NCI-H1436 treated with DMSO at 0.1 percent for 48 hours (cell line): ENCODE measurements at regions not wholly inside any gene's neighbourhood (a gene's known extent, or its start where the extent isn't known, plus 50 kb on each side); places are given as distances from the start of the nearest gene placed in this dataset.
"Not testable (repeated sequence)": the region's sequence is repeated elsewhere in the genome, so short reads cannot be mapped to it uniquely, and the experiment has no call there.

ENCODE experiments used
- DNase-seq: peaks from one replicate; lab custom pipeline; 2025; lab: John Stamatoyannopoulos, UW

- no peak for DNase-seq
Measured at GRCh38 chr6:74631564-74631963, 574.3 kb downstream of the COL12A1 start.

DNA sequence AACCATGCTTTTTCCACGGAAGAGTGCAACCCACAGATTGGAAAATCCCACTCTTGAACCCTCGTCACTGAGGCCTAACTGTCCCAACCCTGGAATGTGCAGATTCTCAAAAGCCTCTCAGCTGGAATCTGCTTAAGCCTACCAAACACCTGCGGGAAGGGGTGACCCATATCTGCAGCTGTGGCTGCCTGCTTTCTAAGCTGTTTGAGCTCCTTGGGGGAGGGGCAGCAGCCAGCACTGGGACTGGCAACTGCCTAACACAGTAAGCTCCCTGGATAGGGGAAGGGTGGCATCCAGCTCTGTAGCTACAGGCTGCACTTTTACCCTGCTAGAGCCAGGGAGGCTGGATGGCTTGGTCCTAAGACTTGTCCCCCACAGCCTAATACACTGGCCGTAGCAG is 579.6 kb downstream of the COL12A1 start:
- DNase-seq = no peak

GRCh38 chr6:74623027-74623426 is 582.8 kb downstream of the COL12A1 start:
- DNase-seq = no peak

DNA sequence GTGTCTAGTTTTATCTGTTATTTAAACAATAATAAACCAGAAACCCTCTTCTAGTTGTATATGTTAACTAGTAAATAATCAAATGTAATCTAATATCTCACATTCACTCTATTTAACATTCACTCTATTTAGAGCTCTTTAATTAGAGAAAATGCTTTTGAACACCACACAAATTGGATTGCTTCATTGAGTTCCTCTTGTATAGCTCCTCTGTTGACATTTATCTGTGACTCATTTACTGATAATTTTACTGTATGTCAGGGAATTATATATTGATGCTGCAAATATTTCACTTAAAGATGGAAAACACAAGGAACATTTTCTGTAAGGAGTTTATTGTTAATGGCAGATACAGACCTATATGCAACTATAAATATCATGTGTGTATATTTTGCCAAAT is 594.6 kb downstream of the COL12A1 start:
- DNase-seq = no peak

GRCh38 chr6:74610352-74610751 is 595.5 kb downstream of the COL12A1 start:
- no peak for DNase-seq

DNA sequence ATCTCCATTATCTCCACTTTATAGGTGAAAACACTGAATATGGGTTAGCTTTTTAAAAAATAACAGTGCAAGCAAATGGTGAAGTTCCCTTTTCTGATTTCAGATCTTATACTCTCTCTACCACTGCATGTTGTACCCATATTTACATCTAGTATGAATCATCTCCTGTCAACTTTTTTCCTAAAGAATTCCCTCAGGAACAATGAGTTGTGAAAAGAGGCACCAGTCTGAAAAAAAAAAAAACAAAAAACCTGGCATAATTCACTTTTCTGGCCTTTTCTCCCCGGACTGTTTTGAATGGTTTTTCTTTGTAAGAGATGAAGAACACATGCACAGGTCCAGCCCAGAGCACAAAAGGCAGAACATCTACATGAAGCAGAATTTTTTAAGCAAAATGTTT is 596.0 kb downstream of the COL12A1 start:
- DNase-seq = no peak

DNA sequence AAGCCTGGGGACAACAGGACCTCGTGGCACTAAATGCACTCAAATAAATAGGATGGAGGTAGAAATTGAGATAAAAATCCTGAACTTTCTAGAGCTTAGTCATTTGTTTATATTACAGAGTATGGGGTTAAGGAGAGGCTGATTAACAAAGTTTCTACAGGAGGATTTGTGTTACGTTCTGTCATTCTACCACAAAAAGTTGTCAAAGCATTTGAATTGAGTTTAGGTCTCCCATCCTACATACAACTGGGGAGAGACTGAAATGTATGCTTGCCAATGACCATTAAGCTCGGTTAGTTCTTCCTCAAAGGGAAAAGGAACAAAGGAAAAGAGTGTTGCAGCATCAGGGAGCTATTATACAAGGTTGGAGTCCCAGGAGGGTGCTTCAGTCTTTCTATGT is 597.9 kb downstream of the COL12A1 start:
- DNase-seq = no peak

GRCh38 chr6:74607468-74607867 is 598.4 kb downstream of the COL12A1 start:
- DNase-seq = no peak

DNA sequence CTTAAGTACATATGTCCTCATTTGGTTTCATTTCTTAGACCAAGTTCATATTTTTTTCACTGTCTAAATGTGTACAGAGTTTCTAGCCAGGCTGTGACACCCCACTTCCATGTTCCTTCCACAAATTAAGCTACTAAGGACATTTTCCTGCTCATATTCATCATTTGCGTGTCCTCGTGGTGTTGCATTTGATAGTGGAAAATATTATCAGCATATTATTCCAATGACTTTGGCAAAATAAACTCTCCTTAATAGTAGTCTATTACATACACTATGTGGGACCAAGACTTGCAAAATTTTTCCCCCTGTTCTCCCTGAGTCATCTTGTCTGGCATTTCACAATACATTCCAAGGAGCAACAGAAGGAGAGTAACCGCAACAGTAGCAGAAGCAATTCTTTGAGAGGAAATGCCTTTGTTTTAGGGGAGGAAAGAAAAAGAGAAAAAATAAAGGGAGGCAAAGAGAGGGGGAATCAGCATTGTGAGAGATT is 599.2 kb downstream of the COL12A1 start:
- no peak for DNase-seq

- DNase-seq = no peak
Measured at GRCh38 chr6:74605922-74606581, 599.8 kb downstream of the COL12A1 start.

DNA sequence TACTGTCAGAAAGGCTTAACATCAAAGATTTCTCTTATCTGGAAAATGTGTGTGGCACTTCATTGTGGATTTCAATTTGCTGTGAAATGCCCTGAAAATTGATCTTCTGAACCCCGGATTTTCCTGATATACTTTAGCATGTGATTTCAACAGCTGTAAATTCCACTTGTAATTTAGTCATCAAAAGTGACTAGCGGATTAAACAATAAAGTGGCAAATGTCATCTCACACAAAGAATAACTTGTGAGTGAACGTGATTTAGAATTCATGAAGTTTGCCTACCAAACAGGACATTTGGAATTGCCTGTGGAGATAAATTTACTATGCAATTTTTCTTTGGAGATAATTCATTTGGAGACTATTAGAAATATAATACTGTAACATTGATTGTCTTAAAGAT is 601.6 kb downstream of the COL12A1 start:
- no peak for DNase-seq

DNA sequence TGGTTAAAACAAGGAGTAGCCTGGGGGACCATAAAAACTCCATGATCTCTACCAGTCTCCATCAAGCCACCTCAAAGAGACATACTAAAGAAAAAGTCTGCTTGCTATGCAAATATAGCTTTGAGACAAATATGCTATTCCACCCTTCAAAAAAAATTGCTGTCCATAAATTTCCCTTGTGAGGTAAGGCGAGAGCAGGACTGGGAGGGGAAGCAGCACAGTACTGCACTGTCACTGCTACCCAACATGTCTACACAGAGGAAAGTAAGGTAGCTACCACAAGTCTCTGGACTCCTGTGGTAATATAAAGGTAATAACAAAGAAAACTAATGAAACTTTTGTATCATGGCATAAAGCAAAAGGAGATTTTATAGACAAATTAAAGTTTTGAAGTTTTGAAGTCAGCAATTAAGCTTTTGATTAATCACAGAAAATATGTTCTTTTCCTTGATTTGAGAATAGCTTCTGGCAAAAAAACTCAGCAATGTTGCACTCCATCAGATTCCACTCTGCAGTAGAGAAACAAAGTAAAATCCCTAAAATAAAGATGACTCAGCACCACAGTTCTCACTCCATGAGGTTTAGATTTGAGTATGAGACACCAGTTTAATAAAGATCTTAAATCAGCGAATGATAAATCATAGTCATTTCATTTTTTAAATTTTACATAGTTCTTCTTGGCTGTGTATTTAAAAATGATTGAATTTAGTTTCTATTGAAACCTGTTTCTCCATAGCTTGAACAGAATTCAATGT is 602.4 kb downstream of the COL12A1 start:
- DNase-seq = no peak

- DNase-seq = no peak
Measured at GRCh38 chr6:74602206-74602605, 603.6 kb downstream of the COL12A1 start.

- DNase-seq = no peak
Measured at GRCh38 chr6:74598462-74599393, 607.1 kb downstream of the COL12A1 start.

DNA sequence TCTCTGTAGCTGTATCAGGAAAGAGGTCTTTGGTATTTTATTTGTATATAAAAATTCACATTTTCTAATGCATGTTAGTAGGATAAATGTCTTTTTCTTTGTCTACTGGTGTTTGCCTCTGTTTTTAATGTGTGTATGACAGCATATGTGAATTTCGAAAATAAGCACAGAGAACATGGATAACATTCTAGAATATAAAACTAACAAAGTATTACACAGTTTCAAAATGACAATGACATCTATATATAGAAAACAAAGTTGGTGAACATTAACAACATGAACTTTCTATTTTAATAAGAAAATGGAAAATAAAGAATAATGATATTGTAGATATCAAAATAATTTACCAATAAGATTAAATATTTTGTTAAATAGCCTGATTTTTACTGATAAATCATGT is 608.0 kb downstream of the COL12A1 start:
- no peak for DNase-seq

GRCh38 chr6:74597266-74597665 is 608.6 kb downstream of the COL12A1 start:
- DNase-seq = no peak

- DNase-seq = no peak
Measured at GRCh38 chr6:74596588-74596987, 609.3 kb downstream of the COL12A1 start.

- not testable (repeated sequence) for DNase-seq
Measured at GRCh38 chr6:74594350-74594749, 611.5 kb downstream of the COL12A1 start.

- DNase-seq = no peak
Measured at GRCh38 chr6:74588094-74588832, 617.6 kb downstream of the COL12A1 start.

DNA sequence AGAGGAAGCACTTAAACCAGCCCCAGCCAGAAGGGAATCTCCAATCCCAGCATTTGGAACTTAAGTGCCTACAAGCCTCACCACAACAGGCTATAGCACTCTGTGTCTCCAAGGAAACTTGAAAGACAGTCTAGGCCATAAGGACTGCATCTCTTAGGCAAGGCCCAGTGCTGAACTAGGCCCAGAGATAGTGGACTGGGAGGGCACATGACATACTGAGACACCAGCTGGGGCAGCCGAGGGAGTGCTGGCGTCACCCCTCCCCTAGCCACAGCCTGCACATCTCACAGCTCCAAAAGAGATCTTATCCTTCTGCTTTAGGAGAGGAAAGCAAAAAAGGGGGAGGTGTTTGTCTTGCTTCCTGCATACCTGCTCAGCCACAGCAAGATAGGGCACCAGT is 618.5 kb downstream of the COL12A1 start:
- no peak for DNase-seq

- no peak for DNase-seq
Measured at GRCh38 chr6:74585753-74586152, 620.1 kb downstream of the COL12A1 start.

GRCh38 chr6:74581681-74582080 is 624.2 kb downstream of the COL12A1 start:
- no peak for DNase-seq
